ENCODE measurements at regions not wholly inside any gene's neighbourhood (a gene's known extent, or its start where the extent isn't known, plus 50 kb on each side); places are given as distances from the start of the nearest gene placed in this dataset.
"Not testable (repeated sequence)": the region's sequence is repeated elsewhere in the genome, so short reads cannot be mapped to it uniquely, and the experiment has no call there.

GRCh38 chr2:8587251-8587791 lies 94.5 kb upstream of the ID2 start:
- no peak for DNase-seq (ENCODE audit: low spot score)

DNA sequence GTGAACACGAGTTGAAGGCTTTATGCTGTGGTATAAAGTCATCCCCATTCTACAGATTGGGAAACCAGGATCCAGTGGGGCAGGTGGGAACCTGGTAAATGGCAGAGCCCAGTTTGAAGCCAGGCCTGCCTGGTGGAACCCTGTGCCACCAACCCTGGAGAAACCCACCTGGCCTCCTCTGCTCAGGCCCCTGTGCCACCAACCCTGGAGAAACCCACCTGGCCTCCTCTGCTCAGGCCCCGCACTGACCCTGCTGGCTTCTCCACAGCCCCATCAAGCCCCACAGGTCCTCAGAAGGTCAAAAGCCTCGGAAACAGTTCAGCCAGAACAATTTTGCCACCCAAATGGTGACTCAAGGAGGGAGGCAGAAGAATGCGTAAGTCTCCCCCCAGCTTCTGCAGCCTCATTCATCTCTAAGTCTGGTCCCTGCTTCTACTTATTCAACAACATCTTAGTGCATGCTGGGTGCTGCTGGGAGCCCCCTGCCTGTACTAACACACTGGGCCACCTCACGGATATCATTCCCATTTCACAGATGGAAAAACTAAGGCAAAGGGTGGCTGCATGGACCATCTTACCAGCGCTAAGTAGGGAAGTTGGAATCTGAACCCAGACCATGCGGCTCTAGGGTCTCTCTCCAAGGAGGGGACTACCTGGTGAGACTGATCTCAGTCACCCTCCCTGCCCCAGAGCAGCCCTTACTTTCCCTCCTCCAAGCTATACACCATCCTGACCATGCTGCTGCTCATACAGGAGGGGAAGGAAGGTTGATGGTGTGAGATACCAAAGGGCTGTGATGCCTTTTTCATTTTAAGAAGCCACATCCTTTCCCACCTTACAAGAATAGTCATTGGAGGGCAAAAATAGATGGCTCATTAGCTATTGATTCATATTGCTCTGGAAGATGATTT lies 93.7 kb upstream of the ID2 start:
- DNase-seq (ENCODE audit: low spot score), result no peak

DNA sequence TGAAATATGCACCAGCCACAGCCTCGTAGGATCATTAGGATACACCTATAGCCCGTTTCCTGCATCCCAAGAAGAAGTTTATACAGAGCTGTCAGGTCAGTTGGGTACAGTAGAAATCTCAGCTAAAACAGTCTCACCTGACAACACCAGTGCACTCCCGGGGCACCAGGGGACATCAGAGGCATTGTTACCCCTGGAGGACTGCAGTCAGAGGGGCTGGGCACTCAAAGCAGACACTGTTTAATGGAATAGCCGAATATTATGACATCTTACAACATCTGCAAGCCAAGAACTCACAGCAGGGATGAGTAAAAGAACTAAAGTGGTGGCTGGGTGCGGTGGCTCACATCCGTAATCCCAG lies 93.0 kb upstream of the ID2 start:
- no peak for DNase-seq (ENCODE audit: low spot score)

GRCh38 chr2:8589721-8590120 lies 92.1 kb upstream of the ID2 start:
- no peak for DNase-seq (ENCODE audit: low spot score)

DNA sequence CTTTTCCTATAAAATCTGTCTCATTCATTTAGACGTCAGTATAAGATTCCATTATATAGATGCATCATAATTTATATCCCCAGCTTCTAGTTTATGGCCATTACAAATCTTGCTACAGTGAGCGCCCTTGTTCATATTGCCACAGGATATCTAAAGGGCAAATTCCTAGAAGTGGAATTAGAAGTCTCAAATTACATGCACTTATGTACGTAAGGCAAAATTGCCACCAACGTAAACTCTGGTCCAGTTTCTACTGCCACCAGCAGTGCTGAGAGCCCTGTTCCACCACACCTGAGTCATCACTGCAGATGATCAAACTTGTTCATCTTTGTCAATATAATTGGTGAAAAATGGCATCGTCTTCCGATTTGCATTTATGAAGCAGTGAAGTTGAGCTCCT lies 90.9 kb upstream of the ID2 start:
- no peak for DNase-seq (ENCODE audit: low spot score)

GRCh38 chr2:8592736-8593135 lies 89.1 kb upstream of the ID2 start:
- DNase-seq (ENCODE audit: low spot score), result peak; percentile 49

DNA sequence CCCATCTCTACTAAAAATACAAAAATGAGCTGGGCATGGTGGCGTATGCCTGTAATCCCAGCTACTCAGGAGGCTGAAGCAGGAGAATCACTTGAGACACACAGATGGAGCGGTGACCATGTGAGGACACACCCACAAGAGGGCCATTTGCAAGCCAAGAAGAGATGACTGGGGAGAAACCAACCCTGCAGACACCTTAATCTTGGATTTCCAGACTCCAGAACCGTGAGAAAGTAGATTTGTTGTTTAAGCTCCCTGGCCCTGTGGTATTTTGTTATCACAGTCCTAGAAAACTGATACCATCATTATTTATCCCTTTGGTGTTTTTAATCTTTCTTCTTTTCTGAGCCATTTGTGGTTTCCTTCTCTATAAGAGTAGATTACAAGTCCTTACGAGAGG lies 88.6 kb upstream of the ID2 start:
- DNase-seq (ENCODE audit: low spot score), result no peak

GRCh38 chr2:8594731-8595427 lies 87.0 kb upstream of the ID2 start:
- DNase-seq (ENCODE audit: low spot score), result no peak

DNA sequence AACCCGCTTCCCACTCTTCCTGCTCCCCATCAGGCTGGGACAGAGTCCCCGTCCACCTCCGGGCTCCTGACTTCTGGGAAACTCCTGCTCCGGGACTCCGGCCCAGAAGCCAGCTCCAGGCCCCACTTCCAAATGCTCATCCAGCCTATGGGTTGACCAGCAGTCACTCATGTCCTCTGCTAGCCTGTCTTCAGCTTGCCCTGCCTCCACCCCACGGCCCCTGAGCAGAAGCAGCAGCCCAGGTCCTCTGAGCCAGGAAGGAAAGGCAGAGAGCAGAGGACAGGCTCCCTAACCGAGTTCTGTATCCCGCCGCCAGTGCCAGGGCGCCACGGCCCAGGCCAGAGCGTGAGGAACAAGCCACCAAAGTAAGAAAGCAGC lies 86.4 kb upstream of the ID2 start:
- DNase-seq (ENCODE audit: low spot score), result no peak

GRCh38 chr2:8595811-8596600 lies 85.8 kb upstream of the ID2 start:
- DNase-seq (ENCODE audit: low spot score), result peak; percentile 37

GRCh38 chr2:8597094-8597493 lies 84.8 kb upstream of the ID2 start:
- no peak for DNase-seq (ENCODE audit: low spot score)

GRCh38 chr2:8597559-8598225 lies 84.2 kb upstream of the ID2 start:
- DNase-seq (ENCODE audit: low spot score), result no peak

DNA sequence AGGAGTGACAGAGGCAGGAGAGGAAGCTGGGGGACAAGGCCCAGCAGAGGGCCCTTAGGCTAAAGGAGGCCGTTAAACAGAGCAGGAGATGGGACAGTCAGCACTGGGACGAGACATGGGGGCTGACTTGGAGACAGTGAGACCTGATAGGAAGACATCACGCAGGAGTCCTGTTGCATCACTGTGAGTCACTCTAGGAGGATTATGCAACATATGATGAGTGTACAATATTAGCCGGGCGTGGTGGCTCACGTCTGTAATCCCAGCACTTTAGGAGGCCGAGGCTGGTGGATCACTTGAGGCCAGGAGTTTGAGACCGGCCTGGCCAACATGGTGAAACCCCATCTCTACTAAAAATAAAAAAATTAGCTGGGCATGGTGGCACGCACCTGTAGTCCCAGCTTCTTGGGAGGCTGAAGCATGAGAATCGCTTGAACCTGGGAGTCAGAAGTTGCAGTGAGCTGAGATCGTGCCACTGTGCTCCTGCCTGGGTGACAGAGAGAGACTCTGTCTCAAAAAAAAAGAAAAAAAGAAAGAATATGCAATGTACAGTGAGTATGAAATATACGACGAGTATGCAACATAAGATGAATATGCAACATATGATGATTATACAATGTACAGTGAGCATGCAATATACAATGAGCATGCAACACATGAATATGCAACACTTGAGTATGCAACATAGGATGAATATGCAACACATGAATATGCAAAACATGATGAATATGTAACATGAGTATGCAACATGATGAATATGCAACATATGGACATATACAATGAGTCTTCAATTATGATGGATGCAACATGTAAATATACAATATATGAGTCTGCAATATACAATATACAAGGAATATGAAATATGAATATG lies 83.3 kb upstream of the ID2 start:
- DNase-seq (ENCODE audit: low spot score), result peak; percentile 83

GRCh38 chr2:8599421-8600242 lies 82.2 kb upstream of the ID2 start:
- no peak for DNase-seq (ENCODE audit: low spot score)

GRCh38 chr2:8600456-8600855 lies 81.4 kb upstream of the ID2 start:
- DNase-seq (ENCODE audit: low spot score), result no peak

DNA sequence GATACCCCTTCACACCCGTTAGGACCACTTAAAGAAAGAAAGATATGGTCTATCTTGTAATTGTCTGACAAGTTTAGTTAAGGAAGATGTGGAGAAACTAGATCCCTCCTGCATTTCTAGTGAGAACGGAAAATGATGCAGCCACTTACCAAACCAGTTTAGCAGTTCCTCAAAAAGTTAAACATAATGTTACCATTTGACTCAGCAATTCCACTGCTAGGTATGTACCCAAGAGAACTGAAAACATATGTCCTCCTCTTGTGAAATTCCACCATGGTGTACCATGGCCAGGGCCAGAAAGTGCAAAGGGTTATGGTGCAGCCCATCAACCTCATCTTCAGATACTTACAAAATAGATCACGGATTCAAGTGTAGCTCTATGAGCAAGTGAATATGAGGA lies 79.0 kb upstream of the ID2 start:
- DNase-seq (ENCODE audit: low spot score), result no peak

DNA sequence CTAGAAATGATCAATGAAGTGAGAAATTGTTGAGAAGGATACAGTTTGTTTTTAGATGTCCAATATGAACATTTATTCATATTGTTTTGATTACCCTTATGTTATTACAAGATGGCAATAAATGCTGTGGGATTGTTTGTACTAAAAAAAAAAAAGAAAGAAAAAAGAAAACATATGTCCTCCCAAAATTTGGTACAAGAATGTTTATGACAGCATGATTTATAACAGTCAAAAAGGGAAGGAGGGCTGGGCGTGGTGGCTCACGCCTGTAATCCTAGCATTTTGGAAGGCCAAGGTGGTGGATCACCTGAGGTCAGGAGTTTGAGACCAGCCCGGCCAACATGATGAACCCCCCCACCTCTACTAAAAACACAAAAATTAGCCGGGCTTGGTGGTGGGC lies 78.5 kb upstream of the ID2 start:
- not testable (repeated sequence) for DNase-seq (ENCODE audit: low spot score)

DNA sequence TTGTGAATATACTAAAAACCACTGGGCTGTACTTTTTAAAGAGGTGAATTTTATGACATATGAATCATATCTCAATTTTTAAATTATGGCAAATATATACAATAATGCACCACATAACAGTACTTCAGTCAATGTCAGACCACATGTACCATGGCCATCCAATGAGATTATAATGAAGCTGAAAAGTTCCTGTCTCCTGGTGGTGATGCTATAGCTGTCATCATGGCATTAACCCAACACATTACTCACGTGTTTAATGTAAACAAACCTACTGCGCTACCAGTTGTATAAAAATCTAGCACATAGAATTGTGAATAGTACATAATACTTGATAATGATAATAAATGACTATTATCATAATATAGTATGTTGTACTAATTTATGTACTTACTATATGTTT lies 77.6 kb upstream of the ID2 start:
- DNase-seq (ENCODE audit: low spot score), result no peak

- DNase-seq (ENCODE audit: low spot score), result peak; percentile 10
Observed at GRCh38 chr2:8605351-8606065, 76.3 kb upstream of the ID2 start.
